ENCODE measurements at regions not wholly inside any gene's neighbourhood (a gene's known extent, or its start where the extent isn't known, plus 50 kb on each side); places are given as distances from the start of the nearest gene placed in this dataset.

DNA sequence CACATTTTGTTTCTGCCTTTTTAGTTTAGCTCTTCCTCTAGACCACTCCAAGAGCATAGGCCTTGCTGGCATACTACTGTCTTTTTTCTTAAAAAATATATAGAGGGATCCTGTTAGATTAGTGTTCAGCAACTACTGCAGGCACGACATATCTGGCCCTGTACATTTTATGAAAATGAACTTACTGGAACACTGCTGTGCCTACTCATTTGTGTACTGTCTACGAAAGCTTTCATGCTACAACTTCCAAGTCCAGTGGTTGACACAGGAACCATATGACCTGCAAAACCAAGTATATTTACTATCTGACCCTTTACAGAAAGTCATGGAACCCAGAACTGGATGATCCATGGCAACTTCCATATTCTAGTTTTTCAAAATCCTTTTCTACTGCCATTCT lies 66.6 kb upstream of the SPTLC3 start:
- TF ChIP-seq TAF1 (IDR thresholded peaks at IDR 0.05; ENCODE audit: low read depth) (no peak), EGR1 (IDR thresholded peaks at IDR 0.05) (no peak), FOXM1 (IDR thresholded peaks at IDR 0.05; ENCODE audit: borderline replicate concordance, low read depth) (no peak), EP300 (IDR thresholded peaks at IDR 0.05; ENCODE audit: borderline replicate concordance) (no peak)
- TF ChIP-seq, protein P1, sequence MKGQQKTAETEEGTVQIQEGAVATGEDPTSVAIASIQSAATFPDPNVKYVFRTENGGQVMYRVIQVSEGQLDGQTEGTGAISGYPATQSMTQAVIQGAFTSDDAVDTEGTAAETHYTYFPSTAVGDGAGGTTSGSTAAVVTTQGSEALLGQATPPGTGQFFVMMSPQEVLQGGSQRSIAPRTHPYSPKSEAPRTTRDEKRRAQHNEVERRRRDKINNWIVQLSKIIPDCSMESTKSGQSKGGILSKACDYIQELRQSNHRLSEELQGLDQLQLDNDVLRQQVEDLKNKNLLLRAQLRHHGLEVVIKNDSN (IDR thresholded peaks at IDR 0.05): no peak
- TF ChIP-seq, protein P2, sequence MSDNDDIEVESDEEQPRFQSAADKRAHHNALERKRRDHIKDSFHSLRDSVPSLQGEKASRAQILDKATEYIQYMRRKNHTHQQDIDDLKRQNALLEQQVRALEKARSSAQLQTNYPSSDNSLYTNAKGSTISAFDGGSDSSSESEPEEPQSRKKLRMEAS (IDR thresholded peaks at IDR 0.05): no peak

All from Ishikawa (cell line).